Hepatocyte (in vitro differentiated cells): ENCODE measurements at regions not wholly inside any gene's neighbourhood (a gene's known extent, or its start where the extent isn't known, plus 50 kb on each side); places are given as distances from the start of the nearest gene placed in this dataset.

ENCODE experiments used
- DNase-seq: peaks from one replicate; pipeline ENCODE4 v3.0.0-alpha.2; 2016; ENCODE audit warnings: low spot score
- H2AFZ ChIP-seq: fragments of 200-600 bp; sonication (generic); 2 replicates; pipeline ENCODE4 v1.6.0; 2016; ENCODE audit warnings: antibody characterized with exemption, mild to moderate bottlenecking
- H3K27ac ChIP-seq: fragments of 200-600 bp; sonication (generic); 2 replicates; pipeline ENCODE4 v1.5.1; 2016; ENCODE audit warnings: mild to moderate bottlenecking
- H3K27me3 ChIP-seq: fragments of 200-600 bp; sonication (generic); 2 replicates; pipeline ENCODE4 v1.6.1; 2016
- H3K36me3 ChIP-seq: fragments of 200-600 bp; sonication (generic); replicated peaks from 2 replicates; pipeline ENCODE4 v1.5.1; 2016; ENCODE audit warnings: low read depth; ENCODE audit not compliant: insufficient read depth
- H3K4me1 ChIP-seq: fragments of 200-600 bp; sonication (generic); 2 replicates; pipeline ENCODE4 v1.5.1; 2016; ENCODE audit warnings: mild to moderate bottlenecking, moderate library complexity; ENCODE audit not compliant: insufficient read depth
- H3K4me2 ChIP-seq: fragments of 200-600 bp; sonication (generic); 2 replicates; pipeline ENCODE4 v1.6.0; 2016
- H3K4me3 ChIP-seq: fragments of 200-600 bp; sonication (generic); 2 replicates; pipeline ENCODE4 v1.5.1; 2016; ENCODE audit warnings: mild to moderate bottlenecking
- H3K79me2 ChIP-seq: fragments of 200-600 bp; sonication (generic); 2 replicates; pipeline ENCODE4 v1.6.0; 2017; ENCODE audit warnings: mild to moderate bottlenecking
- H3K9me2 ChIP-seq: fragments of 200-600 bp; sonication (generic); replicated peaks from 2 replicates; pipeline ENCODE4 v1.6.0; 2017; ENCODE audit warnings: mild to moderate bottlenecking; ENCODE audit not compliant: insufficient read depth
- H3K9me3 ChIP-seq: fragments of 200-600 bp; sonication (generic); 2 replicates; pipeline ENCODE4 v1.5.1; 2016; ENCODE audit warnings: low read depth, mild to moderate bottlenecking
- H4K20me1 ChIP-seq: fragments of 200-600 bp; sonication (generic); 2 replicates; pipeline ENCODE4 v1.6.0; 2016; ENCODE audit warnings: mild to moderate bottlenecking; ENCODE audit not compliant: insufficient read depth, poor library complexity, severe bottlenecking
- EZH2 ChIP-seq: fragments of 200-600 bp; sonication (generic); IDR thresholded peaks from 2 replicates; pipeline ENCODE4 v1.6.1; 2016; ENCODE audit warnings: antibody characterized with exemption, mild to moderate bottlenecking, borderline replicate concordance
- EZH2phosphoT487 ChIP-seq: fragments of 200-600 bp; sonication (generic); IDR thresholded peaks from one replicate; pipeline ENCODE4 v1.6.1; 2018; ENCODE audit warnings: antibody characterized with exemption, mild to moderate bottlenecking, low read depth, moderate library complexity; ENCODE audit not compliant: unreplicated experiment, severe bottlenecking
- WGBS: methylation state at CpG from one replicate; pipeline ENCODE4 v1.1.6; 2016; ENCODE audit warnings: low lambda C conversion rate; ENCODE audit errors: missing lambda C conversion rate; 5-methylcytosine and 5-hydroxymethylcytosine counted together
- TF ChIP-seq, protein P1 (sequence below): fragments of 200-600 bp; sonication (generic); IDR thresholded peaks from 2 replicates; pipeline ENCODE4 v1.5.1; 2016; ENCODE audit warnings: antibody characterized with exemption, mild to moderate bottlenecking; ENCODE audit not compliant: poor library complexity

- Histone ChIP-seq H4K20me1 (no peaks in the 10 kb centered on the region), H3K4me3 (no peak overlapping the region), H3K4me1 (no peaks in the 10 kb centered on the region), H3K79me2 (no peaks in the 10 kb centered on the region), H3K36me3 (no peaks in the 10 kb centered on the region), H3K4me2 (no peak overlapping the region), H3K27ac (no peak overlapping the region), H3K9me2 (no peaks in the 10 kb centered on the region), H2AFZ (no peak overlapping the region), H3K9me3 (no peaks in the 10 kb centered on the region), H3K27me3 (no peaks in the 10 kb centered on the region)
- 78% methylated on average over 4 of the region's 4 CpGs for WGBS
- TF ChIP-seq EZH2 (no peak), EZH2phosphoT487 (no peak)
- TF ChIP-seq, protein P1, sequence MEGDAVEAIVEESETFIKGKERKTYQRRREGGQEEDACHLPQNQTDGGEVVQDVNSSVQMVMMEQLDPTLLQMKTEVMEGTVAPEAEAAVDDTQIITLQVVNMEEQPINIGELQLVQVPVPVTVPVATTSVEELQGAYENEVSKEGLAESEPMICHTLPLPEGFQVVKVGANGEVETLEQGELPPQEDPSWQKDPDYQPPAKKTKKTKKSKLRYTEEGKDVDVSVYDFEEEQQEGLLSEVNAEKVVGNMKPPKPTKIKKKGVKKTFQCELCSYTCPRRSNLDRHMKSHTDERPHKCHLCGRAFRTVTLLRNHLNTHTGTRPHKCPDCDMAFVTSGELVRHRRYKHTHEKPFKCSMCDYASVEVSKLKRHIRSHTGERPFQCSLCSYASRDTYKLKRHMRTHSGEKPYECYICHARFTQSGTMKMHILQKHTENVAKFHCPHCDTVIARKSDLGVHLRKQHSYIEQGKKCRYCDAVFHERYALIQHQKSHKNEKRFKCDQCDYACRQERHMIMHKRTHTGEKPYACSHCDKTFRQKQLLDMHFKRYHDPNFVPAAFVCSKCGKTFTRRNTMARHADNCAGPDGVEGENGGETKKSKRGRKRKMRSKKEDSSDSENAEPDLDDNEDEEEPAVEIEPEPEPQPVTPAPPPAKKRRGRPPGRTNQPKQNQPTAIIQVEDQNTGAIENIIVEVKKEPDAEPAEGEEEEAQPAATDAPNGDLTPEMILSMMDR = no peak
- DNase-seq = no peak
Measured at GRCh38 chr15:39411102-39411989, 169.5 kb upstream of the THBS1 start.

GRCh38 chr15:39413558-39413957 lies 167.3 kb upstream of the THBS1 start:
- H2AFZ ChIP-seq = no peak overlapping the region
- no peaks in the 10 kb centered on the region for H3K27me3 ChIP-seq
- 48% methylated on average over 1 of the region's 1 CpG for WGBS
- TF ChIP-seq EZH2phosphoT487 (no peak), EZH2 (no peak)
- TF ChIP-seq, protein P1 = no peak
- no peaks in the 10 kb centered on the region for H3K4me1 ChIP-seq
- H3K4me2 ChIP-seq = no peak overlapping the region
- H3K9me2 ChIP-seq = no peaks in the 10 kb centered on the region
- no peak overlapping the region for H3K27ac ChIP-seq
- no peak for DNase-seq
- no peaks in the 10 kb centered on the region for H4K20me1 ChIP-seq
- H3K9me3 ChIP-seq = no peaks in the 10 kb centered on the region
- no peaks in the 10 kb centered on the region for H3K79me2 ChIP-seq
- H3K36me3 ChIP-seq = no peaks in the 10 kb centered on the region
- no peak overlapping the region for H3K4me3 ChIP-seq

DNA sequence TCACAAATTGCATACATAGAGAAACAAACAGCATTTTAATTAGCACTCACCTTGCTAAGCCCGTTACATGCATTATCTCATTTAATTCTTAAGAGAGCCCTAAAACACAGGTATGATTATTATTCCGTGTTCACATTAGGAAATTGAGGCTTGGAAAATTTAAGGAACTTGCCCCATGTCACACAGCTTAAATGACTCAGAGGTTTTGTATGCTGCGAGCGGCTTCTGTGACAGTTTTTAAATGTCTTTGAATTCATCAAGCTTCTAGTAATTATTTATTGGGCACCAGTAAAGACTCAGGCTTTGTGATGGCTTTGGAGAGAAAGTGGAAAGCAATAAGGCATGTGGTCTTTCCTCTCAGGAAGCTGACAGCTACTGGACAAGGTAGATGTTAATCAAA lies 166.7 kb upstream of the THBS1 start:
- Histone ChIP-seq H3K4me2 (no peak overlapping the region), H3K9me2 (no peaks in the 10 kb centered on the region), H3K9me3 (no peaks in the 10 kb centered on the region), H4K20me1 (no peaks in the 10 kb centered on the region), H3K27me3 (no peaks in the 10 kb centered on the region), H3K4me3 (no peak overlapping the region), H3K4me1 (no peaks in the 10 kb centered on the region), H3K36me3 (no peaks in the 10 kb centered on the region), H3K27ac (no peak overlapping the region), H3K79me2 (no peaks in the 10 kb centered on the region), H2AFZ (no peak overlapping the region)
- TF ChIP-seq EZH2 (no peak), EZH2phosphoT487 (no peak)
- TF ChIP-seq, protein P1 = no peak
- 95% methylated on average over 4 of the region's 4 CpGs for WGBS
- no peak for DNase-seq
